HPDE6-E6E7 (cell line): ENCODE measurements at regions not wholly inside any gene's neighbourhood (a gene's known extent, or its start where the extent isn't known, plus 50 kb on each side); places are given as distances from the start of the nearest gene placed in this dataset.

Source experiments
- DNase-seq: peaks from one replicate; pipeline ENCODE4 v3.0.0; 2011; ENCODE audit warnings: missing footprints; ENCODE audit errors: extremely low spot score

GRCh38 chr5:113800686-113801085 lies 287.2 kb downstream of the YTHDC2 start:
- no peak for DNase-seq

- no peak for DNase-seq
These were observed 290.8 kb downstream of the YTHDC2 start for GRCh38 chr5:113804264-113804663.

GRCh38 chr5:113804943-113805342 lies 291.4 kb downstream of the YTHDC2 start:
- no peak for DNase-seq

GRCh38 chr5:113806250-113806649 lies 292.8 kb downstream of the YTHDC2 start:
- peak; percentile 16 for DNase-seq

- no peak for DNase-seq
These were observed 293.4 kb downstream of the YTHDC2 start for GRCh38 chr5:113806904-113807303.

- no peak for DNase-seq
These were observed 294.0 kb downstream of the YTHDC2 start for GRCh38 chr5:113807427-113807991.

GRCh38 chr5:113808956-113809355 lies 295.5 kb downstream of the YTHDC2 start:
- DNase-seq = no peak

- DNase-seq = no peak
These were observed 296.1 kb downstream of the YTHDC2 start for GRCh38 chr5:113809626-113810025.

GRCh38 chr5:113813466-113813865 lies 300.0 kb downstream of the YTHDC2 start:
- no peak for DNase-seq

- DNase-seq = no peak
These were observed 304.2 kb downstream of the YTHDC2 start for GRCh38 chr5:113817683-113818082.

GRCh38 chr5:113823696-113824095 lies 310.2 kb downstream of the YTHDC2 start:
- DNase-seq = no peak

GRCh38 chr5:113824307-113824706 lies 310.8 kb downstream of the YTHDC2 start:
- DNase-seq = no peak

GRCh38 chr5:113825176-113825575 lies 311.7 kb downstream of the YTHDC2 start:
- DNase-seq = no peak

- DNase-seq = no peak
These were observed 333.4 kb downstream of the YTHDC2 start for GRCh38 chr5:113846941-113847340.

- no peak for DNase-seq
These were observed 350.9 kb downstream of the YTHDC2 start for GRCh38 chr5:113864437-113864836.

GRCh38 chr5:113866763-113867162 lies 353.3 kb downstream of the YTHDC2 start:
- no peak for DNase-seq

- no peak for DNase-seq
These were observed 356.1 kb downstream of the YTHDC2 start for GRCh38 chr5:113869611-113870010.

- DNase-seq = no peak
These were observed 358.5 kb downstream of the YTHDC2 start for GRCh38 chr5:113871972-113872371.

GRCh38 chr5:113875096-113875495 lies 361.6 kb downstream of the YTHDC2 start:
- no peak for DNase-seq

- DNase-seq = no peak
These were observed 378.0 kb downstream of the YTHDC2 start for GRCh38 chr5:113891491-113891890.

- no peak for DNase-seq
These were observed 383.3 kb downstream of the YTHDC2 start for GRCh38 chr5:113896789-113897188.

GRCh38 chr5:113897748-113898147 lies 384.3 kb downstream of the YTHDC2 start:
- DNase-seq = no peak

- no peak for DNase-seq
These were observed 386.6 kb downstream of the YTHDC2 start for GRCh38 chr5:113900141-113900540.

- DNase-seq = no peak
These were observed 387.3 kb downstream of the YTHDC2 start for GRCh38 chr5:113900816-113901215.
